ENCODE measurements at regions not wholly inside any gene's neighbourhood (a gene's known extent, or its start where the extent isn't known, plus 50 kb on each side); places are given as distances from the start of the nearest gene placed in this dataset.

DNA sequence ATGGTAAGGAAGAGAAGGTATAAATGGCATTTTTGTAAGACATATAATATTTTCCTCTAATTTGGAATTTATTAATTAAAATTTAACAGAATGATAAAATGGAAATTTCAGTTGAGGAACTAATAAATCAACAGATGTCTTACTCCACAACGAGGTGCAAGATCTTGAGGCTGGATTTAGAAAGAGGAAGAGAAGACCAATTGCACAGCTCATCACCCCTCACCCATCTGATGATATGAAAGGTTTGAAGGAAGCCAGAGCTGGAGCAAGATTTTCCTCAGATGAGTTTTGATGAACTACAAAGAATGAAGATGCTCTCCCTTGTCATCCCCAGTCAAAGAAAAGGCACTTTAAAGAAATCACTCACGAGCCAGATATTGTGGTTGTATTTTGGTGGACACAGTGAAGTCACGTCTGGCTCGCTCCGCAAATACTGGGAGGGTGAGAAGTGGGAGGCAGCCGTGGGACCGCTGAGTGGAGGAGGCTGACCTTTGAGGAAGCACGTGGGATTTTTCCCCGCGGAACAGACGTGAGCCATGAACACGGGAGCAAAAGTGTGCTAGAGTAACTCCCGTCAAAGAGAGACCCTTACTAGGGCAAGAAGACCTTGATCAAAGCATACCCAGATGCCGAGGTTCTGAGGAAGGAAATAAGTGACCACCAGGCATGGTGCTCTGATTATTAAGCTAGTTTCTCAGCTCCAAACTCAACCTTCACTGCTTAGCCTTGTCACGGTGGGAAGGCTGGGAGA lies 511.4 kb downstream of the RNF144A start:
- H3K4me1 ChIP-seq: peaks cover 11% of the 10 kb centered on the region
- peaks cover 30% of the 10 kb centered on the region for H3K4me1 Mint-ChIP-seq
- no peak overlapping the region for H3K4me3 ChIP-seq
- H3K9ac ChIP-seq: no peak overlapping the region
- H4K20me1 ChIP-seq (ENCODE audit: low read depth): no peaks in the 10 kb centered on the region
- peaks cover 14% of the 10 kb centered on the region for H3K27me3 ChIP-seq
- TF ChIP-seq EZH2 (IDR thresholded peaks at IDR 0.05) (no peak), EZH2phosphoT487 (IDR thresholded peaks at IDR 0.05) (no peak)
- TF ChIP-seq, protein P1, sequence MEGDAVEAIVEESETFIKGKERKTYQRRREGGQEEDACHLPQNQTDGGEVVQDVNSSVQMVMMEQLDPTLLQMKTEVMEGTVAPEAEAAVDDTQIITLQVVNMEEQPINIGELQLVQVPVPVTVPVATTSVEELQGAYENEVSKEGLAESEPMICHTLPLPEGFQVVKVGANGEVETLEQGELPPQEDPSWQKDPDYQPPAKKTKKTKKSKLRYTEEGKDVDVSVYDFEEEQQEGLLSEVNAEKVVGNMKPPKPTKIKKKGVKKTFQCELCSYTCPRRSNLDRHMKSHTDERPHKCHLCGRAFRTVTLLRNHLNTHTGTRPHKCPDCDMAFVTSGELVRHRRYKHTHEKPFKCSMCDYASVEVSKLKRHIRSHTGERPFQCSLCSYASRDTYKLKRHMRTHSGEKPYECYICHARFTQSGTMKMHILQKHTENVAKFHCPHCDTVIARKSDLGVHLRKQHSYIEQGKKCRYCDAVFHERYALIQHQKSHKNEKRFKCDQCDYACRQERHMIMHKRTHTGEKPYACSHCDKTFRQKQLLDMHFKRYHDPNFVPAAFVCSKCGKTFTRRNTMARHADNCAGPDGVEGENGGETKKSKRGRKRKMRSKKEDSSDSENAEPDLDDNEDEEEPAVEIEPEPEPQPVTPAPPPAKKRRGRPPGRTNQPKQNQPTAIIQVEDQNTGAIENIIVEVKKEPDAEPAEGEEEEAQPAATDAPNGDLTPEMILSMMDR (IDR thresholded peaks at IDR 0.05): no peak
- no peak overlapping the region for H3K4me2 ChIP-seq
- H3K27ac Mint-ChIP-seq: no peak overlapping the region
- no peaks in the 10 kb centered on the region for H3K79me2 ChIP-seq (ENCODE audit: low read depth)
- H3K36me3 ChIP-seq: no peaks in the 10 kb centered on the region
- no peak overlapping the region for H3K4me3 Mint-ChIP-seq
- H3K9me3 Mint-ChIP-seq: peaks cover 10% of the 10 kb centered on the region
- H2AFZ ChIP-seq (replicated peaks): no peak overlapping the region
- H3K27me3 Mint-ChIP-seq (ENCODE audit: insufficient read depth, low read depth): peaks cover 4% of the 10 kb centered on the region
- peaks cover 20% of the 10 kb centered on the region for H3F3A ChIP-seq (ENCODE audit: low read depth)
- no peaks in the 10 kb centered on the region for H3K36me3 Mint-ChIP-seq
- H3K9me3 ChIP-seq (ENCODE audit: low read depth): no peaks in the 10 kb centered on the region
- no peak overlapping the region for H3K27ac ChIP-seq
- no peak for DNase-seq (ENCODE audit: low spot score)

DNA sequence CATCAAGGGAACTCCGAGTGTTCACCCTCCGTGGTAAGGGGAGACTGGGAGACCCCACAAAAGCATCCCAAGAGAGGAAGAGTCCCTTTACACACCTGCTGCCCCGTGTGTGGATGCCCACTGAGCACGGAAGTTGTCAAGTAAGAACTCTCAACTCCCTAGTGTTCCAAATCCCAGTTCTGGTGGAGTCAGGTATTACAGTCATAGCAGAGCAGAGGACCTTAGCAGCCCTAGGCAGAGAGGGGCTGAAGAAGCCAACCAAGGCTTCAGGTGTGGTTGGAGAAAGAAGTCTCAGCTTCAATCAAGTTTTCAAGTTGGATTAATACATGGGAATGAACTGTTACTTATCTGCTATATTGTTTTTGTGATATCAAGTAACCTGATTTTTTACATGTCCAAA lies 512.5 kb downstream of the RNF144A start:
- no peaks in the 10 kb centered on the region for H4K20me1 ChIP-seq (ENCODE audit: low read depth)
- H3K4me1 Mint-ChIP-seq: peaks cover 30% of the 10 kb centered on the region
- peak overlapping the region; percentile 13 for H3K27ac Mint-ChIP-seq
- no peak overlapping the region for H2AFZ ChIP-seq (replicated peaks)
- no peak overlapping the region for H3K4me2 ChIP-seq
- peaks cover 20% of the 10 kb centered on the region for H3F3A ChIP-seq (ENCODE audit: low read depth)
- no peaks in the 10 kb centered on the region for H3K36me3 ChIP-seq
- H3K4me3 ChIP-seq: no peak overlapping the region
- no peaks in the 10 kb centered on the region for H3K9me3 ChIP-seq (ENCODE audit: low read depth)
- peaks cover 6% of the 10 kb centered on the region for H3K36me3 Mint-ChIP-seq
- H3K4me1 ChIP-seq: peaks cover 11% of the 10 kb centered on the region
- peaks cover 4% of the 10 kb centered on the region for H3K27me3 Mint-ChIP-seq (ENCODE audit: insufficient read depth, low read depth)
- DNase-seq (ENCODE audit: low spot score): no peak
- no peak overlapping the region for H3K9ac ChIP-seq
- H3K27me3 ChIP-seq: peaks cover 14% of the 10 kb centered on the region
- TF ChIP-seq, protein P1 (IDR thresholded peaks at IDR 0.05): no peak
- no peak for TF ChIP-seq EZH2phosphoT487 (IDR thresholded peaks at IDR 0.05)
- no peak for TF ChIP-seq EZH2 (IDR thresholded peaks at IDR 0.05)
- H3K9me3 Mint-ChIP-seq: peaks cover 19% of the 10 kb centered on the region
- H3K79me2 ChIP-seq (ENCODE audit: low read depth): no peaks in the 10 kb centered on the region
- no peak overlapping the region for H3K4me3 Mint-ChIP-seq
- H3K27ac ChIP-seq: no peak overlapping the region

DNA sequence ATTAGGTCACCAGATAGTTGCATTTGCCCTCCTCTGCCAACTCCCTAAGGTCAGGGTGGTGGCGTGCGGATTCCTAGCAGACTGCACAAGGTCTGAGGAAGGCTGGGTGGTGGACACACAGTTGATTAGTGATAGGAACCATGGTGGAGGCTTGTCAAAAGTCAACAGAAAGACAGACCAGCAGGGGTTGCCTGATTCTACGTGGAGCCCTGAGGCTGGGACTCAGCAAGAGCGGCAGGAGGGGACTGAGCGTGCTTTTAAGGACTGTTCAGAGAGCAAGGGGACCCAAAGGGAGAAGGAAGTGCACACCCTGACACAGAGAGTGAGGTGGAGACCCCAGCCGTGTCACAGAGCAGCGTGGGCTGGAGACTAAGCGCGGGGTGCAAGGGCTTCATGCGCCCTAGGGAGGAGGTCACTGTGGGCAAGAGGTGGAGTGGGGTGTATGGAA lies 513.2 kb downstream of the RNF144A start:
- H3K27ac ChIP-seq: no peak overlapping the region
- H3K4me3 ChIP-seq: peak overlapping the region; percentile 40
- H3F3A ChIP-seq (ENCODE audit: low read depth): peaks cover 20% of the 10 kb centered on the region
- H3K9ac ChIP-seq: no peak overlapping the region
- peak; percentile 15 for DNase-seq (ENCODE audit: low spot score)
- peaks cover 11% of the 10 kb centered on the region for H3K4me1 ChIP-seq
- H3K36me3 ChIP-seq: no peaks in the 10 kb centered on the region
- peaks cover 30% of the 10 kb centered on the region for H3K4me1 Mint-ChIP-seq
- H4K20me1 ChIP-seq (ENCODE audit: low read depth): no peaks in the 10 kb centered on the region
- peak overlapping the region; percentile 84 for H2AFZ ChIP-seq (replicated peaks)
- H3K36me3 Mint-ChIP-seq: peaks cover 10% of the 10 kb centered on the region
- no peaks in the 10 kb centered on the region for H3K79me2 ChIP-seq (ENCODE audit: low read depth)
- H3K27me3 ChIP-seq: peaks cover 14% of the 10 kb centered on the region
- H3K27me3 Mint-ChIP-seq (ENCODE audit: insufficient read depth, low read depth): peaks cover 4% of the 10 kb centered on the region
- TF ChIP-seq EZH2phosphoT487 (IDR thresholded peaks at IDR 0.05) (no peak), EZH2 (IDR thresholded peaks at IDR 0.05) (no peak)
- TF ChIP-seq, protein P1 (IDR thresholded peaks at IDR 0.05): no peak
- no peaks in the 10 kb centered on the region for H3K9me3 ChIP-seq (ENCODE audit: low read depth)
- H3K4me3 Mint-ChIP-seq: peak overlapping the region; percentile 73
- peaks cover 26% of the 10 kb centered on the region for H3K9me3 Mint-ChIP-seq
- peak overlapping the region; percentile 75 for H3K4me2 ChIP-seq
- peak overlapping the region; percentile 85 for H3K27ac Mint-ChIP-seq
